ENCODE measurements at regions not wholly inside any gene's neighbourhood (a gene's known extent, or its start where the extent isn't known, plus 50 kb on each side); places are given as distances from the start of the nearest gene placed in this dataset.
"Not testable (repeated sequence)": the region's sequence is repeated elsewhere in the genome, so short reads cannot be mapped to it uniquely, and the experiment has no call there.

DNA sequence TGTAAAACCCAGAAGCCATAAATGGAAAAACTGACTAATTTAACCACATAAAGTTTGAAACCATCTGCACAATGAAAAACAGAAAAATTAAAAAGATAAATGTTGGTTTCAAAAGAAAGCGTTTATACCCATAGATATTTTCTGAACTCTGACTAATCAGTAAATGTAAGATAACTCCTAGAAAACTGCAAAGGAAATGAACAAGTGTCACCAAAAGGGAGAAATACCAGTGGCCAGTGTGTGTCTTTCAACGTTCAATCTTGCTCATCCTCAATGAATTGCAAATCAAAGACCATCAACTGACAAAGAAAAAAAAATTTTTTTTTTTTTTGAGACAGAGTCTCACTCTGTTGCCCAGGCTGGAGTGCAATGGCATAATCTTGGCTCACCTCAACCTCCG lies 180.1 kb downstream of the SYK start:
- DNase-seq: no peak

DNA sequence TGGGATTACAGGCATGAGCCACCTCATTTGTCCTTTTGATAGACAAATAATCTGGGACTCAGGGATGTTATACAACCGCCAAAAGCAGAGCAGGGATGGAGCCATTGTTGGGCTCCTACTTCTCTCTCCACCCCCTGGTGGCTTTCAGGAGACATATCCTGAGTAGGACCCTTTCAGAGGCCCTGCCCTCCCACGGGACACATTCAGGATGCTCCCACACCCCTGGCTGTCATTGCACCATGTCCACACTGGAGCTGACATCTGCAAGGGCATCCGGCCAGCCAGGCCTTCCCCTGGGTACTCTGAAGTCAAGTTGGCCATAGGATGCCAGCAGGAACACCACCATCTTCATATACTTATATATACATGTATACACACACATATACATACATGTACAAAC lies 181.8 kb downstream of the SYK start:
- no peak for DNase-seq

DNA sequence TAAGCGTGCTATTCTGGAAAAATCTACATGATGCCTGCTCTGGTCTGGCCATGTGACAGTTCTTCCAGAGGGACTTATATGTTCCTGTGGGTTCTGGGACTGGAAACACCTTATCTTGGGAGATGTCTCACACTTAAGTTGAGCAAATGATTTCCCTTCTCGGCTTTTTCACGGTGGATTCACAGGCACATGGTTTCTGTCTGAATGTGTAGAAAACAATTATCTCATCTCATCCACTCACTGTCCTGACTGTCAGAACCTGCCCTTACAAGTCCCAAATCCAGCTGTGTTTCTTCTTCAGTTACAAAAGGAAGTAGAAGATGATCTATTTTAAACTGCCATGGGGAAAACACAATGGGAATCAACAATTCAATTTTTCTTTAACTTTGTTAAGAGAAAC lies 184.0 kb downstream of the SYK start:
- no peak for DNase-seq

DNA sequence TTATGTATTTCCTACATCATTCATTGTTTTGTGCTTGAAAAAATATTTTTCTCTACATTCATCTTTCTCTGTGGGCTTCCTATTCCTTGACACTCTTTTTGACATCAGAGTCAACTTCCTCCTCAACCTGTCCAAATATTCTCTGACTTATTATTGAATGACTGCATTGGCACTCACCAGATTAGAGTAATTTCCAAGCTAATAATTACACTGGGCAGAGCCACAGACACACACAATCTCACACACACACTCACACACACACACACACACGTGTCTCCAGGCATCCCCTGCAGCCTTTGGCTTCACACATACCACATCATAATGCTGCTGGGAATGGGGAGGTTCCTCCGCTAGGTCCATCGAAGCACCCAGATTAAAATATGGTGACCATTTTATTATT lies 184.5 kb downstream of the SYK start:
- no peak for DNase-seq

DNA sequence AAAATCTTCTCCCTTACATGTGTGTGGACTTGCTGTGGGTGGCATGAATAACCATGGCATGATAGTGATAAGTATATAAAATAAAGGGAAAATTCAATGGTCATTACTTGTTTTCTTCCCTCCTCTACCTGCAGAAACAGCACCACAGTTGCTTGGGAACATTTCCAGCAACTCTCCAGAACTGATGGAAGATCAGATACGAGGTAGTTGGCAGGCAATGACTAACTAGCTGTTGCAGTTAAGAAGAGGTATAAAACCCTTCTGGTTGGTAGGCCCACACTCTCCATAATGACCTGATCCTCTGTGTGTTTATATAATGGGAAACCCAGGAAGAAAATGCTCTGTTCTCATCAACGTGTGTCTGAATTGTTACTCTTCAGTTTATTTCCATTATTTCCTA lies 185.9 kb downstream of the SYK start:
- no peak for DNase-seq

DNA sequence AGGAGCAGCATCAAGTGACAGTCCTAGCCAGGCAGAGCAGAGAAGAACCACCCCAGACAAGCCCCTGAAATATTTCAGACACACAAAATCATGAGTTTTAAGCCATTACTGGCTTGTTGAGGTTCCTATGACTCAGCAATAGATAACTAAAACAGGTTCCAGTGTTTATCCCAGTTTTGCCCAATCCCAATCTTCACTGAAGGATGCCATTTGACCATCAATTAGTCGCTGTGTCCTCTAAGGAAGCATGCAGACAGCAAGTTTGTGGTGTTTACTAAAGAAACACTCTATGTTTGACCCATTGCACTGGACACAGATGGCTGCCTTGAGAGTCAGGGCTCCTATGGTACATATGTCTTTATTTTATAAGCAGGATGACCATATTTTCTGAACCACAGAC lies 186.7 kb downstream of the SYK start:
- DNase-seq: no peak

DNA sequence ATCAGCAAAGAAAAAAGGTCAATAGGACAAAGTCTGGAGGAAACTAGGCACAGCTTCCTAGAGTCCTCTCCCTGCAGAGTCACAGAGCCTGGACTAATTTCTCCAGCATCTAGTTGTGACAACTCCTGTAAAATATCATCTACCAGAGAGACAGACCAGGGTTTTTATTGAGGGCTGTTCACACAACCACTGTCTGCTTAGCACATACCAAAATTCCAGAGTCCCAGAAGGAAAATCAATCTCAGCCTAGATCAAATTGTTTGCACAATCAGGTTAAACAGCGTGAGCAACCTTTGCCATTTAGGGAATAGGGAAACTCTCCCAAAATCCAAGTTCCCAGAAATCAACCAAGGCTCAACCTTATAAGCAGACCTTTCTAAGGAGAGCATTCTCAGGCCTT lies 190.3 kb downstream of the SYK start:
- no peak for DNase-seq

DNA sequence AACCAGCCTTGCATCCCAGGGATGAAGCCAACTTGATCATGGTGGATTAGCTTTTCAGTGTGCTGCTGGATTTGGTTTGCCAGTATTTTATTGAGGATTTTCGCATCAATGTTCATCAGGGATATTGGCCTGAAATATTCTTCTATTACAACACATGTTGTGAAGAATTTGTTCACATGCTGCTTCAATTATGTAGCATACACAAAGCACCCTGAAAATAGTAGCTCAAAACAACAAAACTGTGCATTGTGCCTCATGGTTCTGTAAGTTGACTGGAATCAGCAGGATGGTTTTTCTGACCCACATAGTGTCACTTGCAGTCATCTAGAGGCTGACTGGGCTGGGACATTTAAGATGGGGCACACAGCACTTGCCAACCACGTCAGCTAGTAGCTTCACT lies 193.9 kb downstream of the SYK start:
- DNase-seq: no peak

DNA sequence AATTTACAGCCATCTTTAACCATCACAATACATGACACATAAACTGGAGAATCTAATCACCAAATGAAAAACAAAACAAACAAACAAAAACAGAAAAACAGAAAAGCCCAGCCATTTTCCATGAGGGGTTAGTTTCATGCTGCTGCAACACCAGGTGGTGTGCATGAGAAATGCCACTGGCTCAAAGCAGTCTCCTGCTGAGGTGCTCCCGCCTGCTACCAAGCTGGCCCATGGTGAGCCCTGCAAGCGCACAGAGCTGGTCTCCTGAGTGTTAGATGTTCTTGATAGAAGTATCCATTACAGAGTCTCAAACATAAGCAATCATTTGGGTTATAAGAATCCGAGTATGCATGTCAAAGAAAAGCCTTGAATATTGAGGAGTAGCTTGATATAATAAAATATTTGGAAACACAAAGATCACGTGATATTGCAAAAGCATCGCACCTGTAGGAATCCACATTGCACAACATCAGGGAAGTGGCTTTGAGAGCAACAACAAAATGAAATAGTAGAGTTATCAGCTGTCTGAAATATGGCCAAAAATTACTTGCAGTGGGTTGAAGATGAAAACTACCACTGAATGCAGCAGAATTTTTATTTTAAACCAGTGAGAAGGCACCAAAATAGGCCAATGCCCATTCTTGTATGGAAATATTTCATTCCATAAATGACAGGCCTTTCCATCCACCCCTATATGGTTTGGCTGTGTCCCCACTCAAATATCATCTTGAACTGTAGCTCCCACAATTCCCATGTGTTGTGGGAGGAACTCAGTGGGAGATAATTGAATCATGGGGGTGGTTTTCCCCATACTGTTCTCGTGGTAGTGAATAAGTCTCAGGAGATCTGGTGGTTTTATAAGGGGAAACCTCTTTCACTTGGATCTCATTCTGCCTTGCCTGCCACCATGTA lies 194.8 kb downstream of the SYK start:
- DNase-seq: no peak

DNA sequence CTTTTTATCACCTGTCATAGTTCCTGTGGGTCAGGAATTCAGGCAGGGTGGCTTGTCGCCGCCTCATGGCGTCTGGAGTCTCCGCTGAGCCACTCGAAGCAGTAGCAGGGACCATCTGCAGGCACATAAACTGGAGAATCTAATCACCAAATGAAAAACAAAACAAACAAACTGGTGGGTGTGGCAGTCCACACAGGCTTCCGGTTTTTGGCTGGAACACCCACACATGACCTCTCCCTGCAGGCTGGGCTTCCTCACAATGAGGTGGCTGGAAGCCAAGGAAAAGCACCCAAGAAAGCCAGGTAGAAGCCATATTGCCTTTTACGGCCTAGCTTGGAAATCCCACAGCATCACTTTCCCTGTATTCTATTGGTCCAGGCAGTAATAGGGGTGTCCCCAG lies 197.0 kb downstream of the SYK start:
- DNase-seq: no peak

DNA sequence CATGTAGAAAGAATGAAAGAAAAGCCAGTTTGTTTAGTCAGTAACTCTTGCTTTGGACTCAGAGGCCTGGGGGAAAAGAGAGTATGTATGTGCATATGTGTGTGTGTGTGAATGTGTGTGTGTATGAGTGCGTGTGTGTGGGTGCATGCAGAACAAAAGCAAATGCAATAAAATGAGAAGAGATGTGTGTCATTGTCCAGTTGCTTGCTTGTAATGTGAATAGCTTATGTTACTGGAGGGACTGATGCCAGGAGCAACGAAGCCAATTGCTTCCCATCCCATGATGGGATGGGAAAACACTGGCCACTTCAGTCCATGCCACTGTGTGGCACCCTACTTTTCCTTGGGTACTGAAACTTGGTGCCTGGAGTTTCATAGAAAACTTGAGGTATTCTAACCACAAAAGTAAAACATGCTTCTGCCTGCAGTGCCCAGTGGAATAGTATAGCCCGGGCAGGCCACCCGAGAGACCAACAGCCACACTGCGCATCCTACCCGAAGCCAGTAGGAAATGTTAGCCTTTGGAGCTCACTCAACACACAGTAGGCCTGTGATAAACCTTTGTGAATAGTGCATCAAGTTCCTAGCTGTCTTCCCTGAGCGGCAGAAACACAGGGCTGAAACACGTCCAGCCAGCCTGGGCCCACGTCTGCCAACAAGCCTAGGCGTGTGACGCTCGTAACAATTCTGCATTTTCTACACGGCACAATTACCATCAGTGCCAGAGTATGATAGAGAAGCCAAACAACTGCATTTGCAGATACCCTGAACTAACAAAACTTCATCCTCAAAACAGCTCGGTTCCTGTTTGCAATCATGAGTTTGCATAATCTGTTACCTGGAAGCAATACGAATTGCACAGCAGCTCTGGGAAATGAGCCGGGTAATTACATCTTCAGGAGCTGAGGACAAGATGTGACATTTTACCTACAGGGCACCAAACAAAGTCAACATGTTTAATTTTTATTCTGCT lies 198.1 kb downstream of the SYK start:
- DNase-seq: no peak

DNA sequence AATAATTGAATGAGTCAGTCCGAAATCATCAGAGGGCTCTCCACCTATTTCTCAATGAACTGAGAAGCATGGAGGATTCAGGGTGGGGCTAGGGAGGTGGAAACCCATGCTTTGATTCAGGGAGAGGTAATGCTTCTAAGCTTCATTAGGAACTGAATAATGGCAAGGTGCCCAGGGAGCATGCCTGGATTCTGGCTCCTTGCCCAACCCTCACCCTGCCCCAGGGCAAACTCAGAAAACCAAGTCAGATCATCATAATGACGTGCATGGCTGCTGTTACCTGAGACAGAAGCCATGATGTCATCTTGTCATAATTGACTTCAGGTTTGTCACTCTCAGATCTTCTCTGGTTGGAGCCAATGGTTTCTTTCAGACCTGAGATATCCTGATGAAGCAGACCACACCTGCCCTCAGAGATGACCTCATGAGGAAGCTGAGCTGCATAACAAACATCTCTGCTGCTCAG lies 199.6 kb downstream of the SYK start:
- no peak for DNase-seq

DNA sequence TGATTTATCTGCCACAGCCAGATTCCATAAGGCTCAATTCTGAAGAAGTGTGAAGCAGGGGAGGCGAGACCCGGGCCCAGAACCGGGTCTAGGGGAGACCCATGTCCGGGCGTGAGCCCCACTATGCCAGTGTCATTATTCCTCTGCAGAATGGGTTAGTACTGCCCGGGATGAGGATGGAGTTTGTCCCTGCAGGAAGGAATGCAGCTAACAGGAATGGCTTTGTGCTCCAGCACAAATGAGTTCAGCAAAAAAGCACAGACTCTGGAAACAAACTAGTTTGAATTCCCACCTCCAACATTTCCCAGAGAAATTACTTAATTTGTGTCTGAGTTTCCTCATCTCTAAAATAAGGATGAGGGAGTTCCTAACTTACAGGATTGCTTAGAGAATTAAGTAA lies 202.9 kb downstream of the SYK start:
- no peak for DNase-seq

DNA sequence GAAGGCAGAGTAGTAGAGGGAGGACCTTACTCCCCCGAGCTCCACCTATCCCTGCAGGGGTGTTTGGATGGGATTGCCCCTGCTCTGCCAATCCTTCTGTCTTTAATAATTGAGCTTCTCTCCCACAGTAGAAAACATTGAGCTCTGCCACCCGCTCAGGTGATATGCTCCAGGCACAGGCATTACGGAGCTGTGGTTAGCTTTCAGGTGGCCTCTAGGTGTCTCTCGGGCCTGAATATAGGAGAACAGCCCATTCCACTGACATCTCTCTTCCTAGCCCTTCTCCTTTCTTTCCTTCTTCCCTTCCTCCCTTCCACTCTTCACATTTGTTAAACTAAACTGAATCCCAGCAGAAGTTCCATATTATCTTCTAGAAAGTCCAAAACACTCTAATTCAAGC lies 203.4 kb downstream of the SYK start:
- DNase-seq: no peak

DNA sequence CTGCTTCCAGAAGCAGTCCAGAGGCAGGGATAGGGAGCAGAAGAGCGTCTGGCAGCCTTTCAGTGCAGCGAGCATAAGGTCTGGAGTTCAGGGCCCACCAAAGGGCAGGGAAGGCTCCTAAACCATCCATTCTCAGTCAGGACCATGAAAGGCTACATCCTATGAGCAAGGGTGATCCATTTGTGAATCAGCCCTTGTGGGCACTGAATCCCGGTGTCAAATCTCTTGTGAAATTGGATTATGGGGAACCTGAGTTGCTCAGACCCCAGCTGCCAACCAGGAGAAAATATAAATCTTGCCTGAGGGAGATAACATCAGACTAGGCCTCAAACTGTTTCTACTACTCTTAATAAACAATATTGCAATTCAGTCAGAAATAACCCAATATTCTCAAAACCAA lies 204.4 kb downstream of the SYK start:
- no peak for DNase-seq

DNA sequence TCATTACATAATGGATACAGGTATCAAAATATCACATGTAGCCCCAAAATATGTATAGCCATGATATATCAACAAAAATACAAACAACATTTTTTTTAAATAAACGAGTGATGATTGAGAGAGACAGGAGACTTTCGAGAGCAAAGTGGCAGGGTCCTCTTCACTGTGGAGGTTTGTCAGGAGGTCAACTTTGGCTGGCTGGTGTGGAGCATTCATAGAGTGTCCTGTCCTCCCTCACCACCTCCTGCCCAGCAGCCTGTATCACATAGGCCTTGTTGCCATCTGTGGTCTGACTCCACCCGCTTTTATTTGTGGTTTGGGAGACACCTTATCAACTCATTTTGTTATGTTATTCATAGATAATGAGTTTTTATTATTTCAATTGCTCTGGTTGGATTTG lies 206.9 kb downstream of the SYK start:
- no peak for DNase-seq

DNA sequence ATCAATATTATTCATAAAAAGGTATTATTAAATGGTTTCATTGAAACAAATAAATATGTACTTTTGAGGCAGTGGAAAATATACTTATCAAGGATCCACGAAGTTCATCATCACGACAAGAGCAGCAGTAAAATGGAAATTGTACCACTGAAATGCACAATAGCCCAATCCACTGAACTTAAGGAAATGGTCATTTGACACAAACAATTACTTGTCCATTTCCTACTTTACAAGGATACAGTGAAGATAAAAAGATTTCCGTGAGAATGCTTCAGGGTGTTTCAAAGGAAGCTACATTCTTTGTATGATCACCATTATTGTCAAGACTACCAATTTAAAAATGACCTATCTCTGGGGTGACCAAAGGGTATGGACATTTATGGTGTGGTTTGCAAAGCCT lies 210.3 kb downstream of the SYK start:
- no peak for DNase-seq

DNA sequence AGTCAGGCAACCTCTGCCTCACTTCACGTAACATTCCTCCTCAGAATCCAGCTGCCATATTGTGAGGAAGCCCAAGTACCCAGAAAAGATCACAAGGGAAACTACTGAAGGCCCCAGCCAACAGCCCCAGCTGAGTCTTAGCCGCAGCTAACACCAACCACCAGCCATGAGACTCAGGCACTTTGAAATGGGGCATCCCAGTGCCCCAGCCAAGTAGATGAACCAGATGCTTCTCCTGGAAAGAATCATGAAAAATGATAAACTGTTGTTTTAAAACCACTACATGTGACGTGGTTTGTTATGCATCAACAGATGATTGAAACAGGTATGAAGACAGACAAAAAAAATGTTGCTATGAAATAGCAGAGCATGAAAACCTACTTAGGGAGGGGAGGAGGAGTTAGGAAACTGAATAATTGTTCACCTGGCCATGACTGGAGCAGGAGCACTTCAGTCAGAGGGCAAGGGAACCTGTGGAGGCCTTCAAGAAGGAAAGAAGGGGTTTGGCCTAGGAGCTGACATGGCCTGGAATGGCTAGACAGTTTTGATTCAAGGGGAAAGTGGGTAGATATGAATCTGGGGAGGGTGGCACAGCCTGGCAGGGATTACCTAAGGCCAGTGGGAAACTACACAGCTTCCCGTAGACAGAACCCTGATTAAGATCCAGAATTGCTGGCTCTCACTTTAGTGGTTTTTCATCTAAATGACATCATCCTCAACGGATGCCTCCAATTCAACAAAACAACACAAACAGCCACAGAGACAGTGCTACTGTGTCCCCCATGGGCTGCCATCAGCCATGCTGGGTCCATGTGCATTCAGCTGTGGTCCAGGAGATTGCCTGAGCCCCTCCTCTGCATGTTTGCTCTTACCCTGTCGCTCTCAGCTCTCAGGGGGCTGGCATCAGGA lies 211.6 kb downstream of the SYK start:
- no peak for DNase-seq

DNA sequence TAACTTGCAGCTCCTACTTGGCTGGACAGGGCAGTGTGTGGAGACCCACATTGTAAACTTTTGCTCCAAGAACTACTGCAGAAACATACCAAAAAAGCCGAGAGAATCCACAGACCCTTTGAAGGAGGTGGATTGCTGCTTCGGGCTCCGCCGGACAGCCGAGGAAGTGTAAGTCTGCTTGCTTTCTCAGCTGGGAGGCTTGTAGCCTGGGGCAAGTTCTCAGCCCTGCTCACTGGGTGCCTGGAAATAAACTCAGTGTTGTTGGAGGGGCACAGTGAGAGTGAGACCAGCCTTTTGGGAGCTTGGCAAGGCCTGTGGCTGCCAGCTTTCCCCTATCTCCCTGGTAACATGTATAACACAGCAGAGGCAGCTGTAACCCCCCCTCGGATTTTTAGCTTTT lies 215.6 kb downstream of the SYK start:
- no peak for DNase-seq

DNA sequence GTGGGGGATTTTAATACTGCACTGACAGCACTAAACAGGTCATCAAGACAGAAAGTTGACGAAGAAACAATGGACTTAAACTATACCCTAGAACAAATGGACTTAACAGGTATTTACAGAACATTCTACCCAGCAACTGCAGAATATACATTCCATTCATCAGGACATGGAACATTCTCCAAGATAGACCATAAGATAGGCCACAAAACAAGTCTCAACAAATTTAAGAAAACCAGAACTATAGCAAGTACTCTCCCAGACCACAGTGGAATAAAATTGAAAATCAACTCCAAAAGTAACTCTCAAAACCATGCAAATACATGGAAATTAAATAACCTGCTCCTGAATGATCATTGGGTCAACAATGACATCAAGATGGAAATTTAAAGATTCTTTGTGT lies 218.3 kb downstream of the SYK start:
- not testable (repeated sequence) for DNase-seq

DNA sequence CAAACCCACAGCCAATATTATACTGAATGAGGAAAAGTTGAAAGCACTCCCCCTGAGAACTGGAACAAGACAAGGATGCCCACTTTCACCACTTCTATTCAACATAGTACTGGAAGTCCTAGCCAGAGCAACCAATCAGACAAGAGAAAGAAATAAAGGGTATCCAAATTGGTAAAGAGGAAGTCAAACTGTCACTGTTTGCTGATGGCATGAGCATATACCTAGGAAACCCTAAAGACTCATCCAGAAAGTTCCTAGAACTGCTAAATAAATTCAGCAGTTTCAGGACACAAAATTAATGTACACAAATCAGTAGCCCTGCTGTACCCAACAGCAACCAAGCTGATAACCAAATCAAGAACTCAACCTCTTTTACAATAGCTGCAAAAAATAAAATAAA lies 220.0 kb downstream of the SYK start:
- not testable (repeated sequence) for DNase-seq

DNA sequence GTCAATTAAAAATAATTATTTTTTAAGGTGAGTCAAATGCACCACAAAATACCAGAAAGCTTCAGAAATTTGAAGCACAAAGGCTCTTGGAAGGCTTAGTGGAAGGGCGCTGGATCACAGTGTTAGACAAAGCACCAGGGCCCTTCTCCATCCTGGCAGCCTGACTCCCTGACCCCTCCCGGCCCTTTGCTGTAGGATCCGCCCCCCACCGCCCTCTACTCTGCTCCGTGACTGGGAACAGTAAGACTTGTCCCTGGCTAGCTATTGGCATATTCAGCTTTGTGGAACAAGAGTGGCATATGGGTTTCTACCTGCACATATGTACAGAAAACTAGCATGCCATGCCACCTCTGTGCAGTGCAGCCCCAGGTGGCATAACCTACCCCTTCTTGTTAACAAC lies 222.1 kb downstream of the SYK start:
- no peak for DNase-seq

DNA sequence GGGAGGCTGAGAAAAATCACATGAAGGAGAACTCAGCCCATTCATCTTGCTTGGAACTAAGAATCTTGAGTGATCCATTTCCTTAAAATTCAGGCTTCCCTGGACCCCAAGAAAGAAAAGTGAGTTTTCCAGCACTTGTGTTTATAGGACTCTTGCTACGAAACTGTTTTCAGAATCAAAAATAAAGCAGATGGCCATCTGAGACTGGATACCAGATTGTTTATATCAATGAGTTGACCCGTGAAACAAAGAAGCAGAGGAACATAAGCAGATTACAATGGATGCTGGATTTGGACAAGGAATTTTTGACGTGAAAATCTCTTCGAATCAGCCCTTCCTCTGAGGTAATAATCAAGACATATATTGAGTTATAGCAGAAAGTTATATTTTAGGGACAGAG lies 223.2 kb downstream of the SYK start:
- no peak for DNase-seq

Data from activated CD4-positive, CD25-positive, alpha-beta regulatory T cell (primary cell).